ENCODE measurements at regions not wholly inside any gene's neighbourhood (a gene's known extent, or its start where the extent isn't known, plus 50 kb on each side); places are given as distances from the start of the nearest gene placed in this dataset.

GRCh38 chr16:73526011-73526804 lies 478.3 kb upstream of the ZFHX3 start:
- H3K27ac ChIP-seq: no peak overlapping the region
- intact Hi-C loops (cut with DNase I): no loop called here
- no peaks in the 10 kb centered on the region for H3K36me3 ChIP-seq (ENCODE audit: insufficient read depth in 1 of 2, low read depth in 1 of 2)
- H3K27me3 ChIP-seq (ENCODE audit: insufficient read depth in 3 of 3, low read length in 2 of 3): peaks cover 0 to 2% (median 0%) of the 10 kb centered on the region in 3 donors
- no peak for TF ChIP-seq CTCF (IDR thresholded peaks at IDR 0.05)
- no peak for DNase-seq
- H3K4me3 ChIP-seq: no peak overlapping the region
- 63 to 68% (median 65%) methylated on average over 13 of the region's 13 CpGs for WGBS, 3 donors
- no peak for ATAC-seq
- H3K4me1 ChIP-seq: peaks cover 14% of the 10 kb centered on the region
- H3K9me3 ChIP-seq: no peaks in the 10 kb centered on the region

GRCh38 chr16:73523209-73523608 lies 475.3 kb upstream of the ZFHX3 start:
- ATAC-seq: peak in 3 of 4 donors; percentile 68 to 93 (median 69)
- H3K4me1 ChIP-seq: no peaks in the 10 kb centered on the region
- H3K27me3 ChIP-seq (ENCODE audit: insufficient read depth in 3 of 3, low read length in 2 of 3): peaks cover 0 to 2% (median 0%) of the 10 kb centered on the region in 3 donors
- no peak overlapping the region for H3K27ac ChIP-seq
- no peak for TF ChIP-seq CTCF (IDR thresholded peaks at IDR 0.05)
- H3K36me3 ChIP-seq (ENCODE audit: insufficient read depth in 1 of 2, low read depth in 1 of 2): no peaks in the 10 kb centered on the region
- DNase-seq: no peak
- no peak overlapping the region for H3K4me3 ChIP-seq
- no peaks in the 10 kb centered on the region for H3K9me3 ChIP-seq
- intact Hi-C loops (cut with DNase I): no loop called here
- WGBS, 3 donors: 35 to 57% (median 35%) methylated on average over 4 of the region's 4 CpGs

GRCh38 chr16:73521499-73521898 lies 473.6 kb upstream of the ZFHX3 start:
- Histone ChIP-seq H3K36me3 (ENCODE audit: insufficient read depth in 1 of 2, low read depth in 1 of 2) (no peaks in the 10 kb centered on the region), H3K27me3 (ENCODE audit: insufficient read depth in 3 of 3, low read length in 2 of 3) (peaks cover 0 to 2% (median 0%) of the 10 kb centered on the region in 3 donors), H3K4me1 (no peaks in the 10 kb centered on the region), H3K9me3 (no peaks in the 10 kb centered on the region), H3K4me3 (no peak overlapping the region), H3K27ac (no peak overlapping the region)
- ATAC-seq: no peak
- TF ChIP-seq CTCF (IDR thresholded peaks at IDR 0.05): no peak
- no peak for DNase-seq
- intact Hi-C loops (cut with DNase I): no loop called here
- WGBS, 3 donors: 93 to 97% (median 95%) methylated on average over 4 of the region's 4 CpGs

GRCh38 chr16:73515616-73516015 lies 467.7 kb upstream of the ZFHX3 start:
- DNase-seq (no peak), ATAC-seq (no peak)
- no peak for TF ChIP-seq CTCF (IDR thresholded peaks at IDR 0.05)
- no peak overlapping the region for H3K4me3 ChIP-seq
- intact Hi-C loops (cut with DNase I): no loop called here
- H3K27ac ChIP-seq: no peak overlapping the region
- no peaks in the 10 kb centered on the region for H3K36me3 ChIP-seq (ENCODE audit: insufficient read depth in 1 of 2, low read depth in 1 of 2)
- H3K4me1 ChIP-seq: no peaks in the 10 kb centered on the region
- H3K27me3 ChIP-seq (ENCODE audit: insufficient read depth in 3 of 3, low read length in 2 of 3): no peaks in the 10 kb centered on the region
- WGBS, 3 donors: 72 to 81% (median 74%) methylated on average over 4 of the region's 4 CpGs
- H3K9me3 ChIP-seq: no peaks in the 10 kb centered on the region

GRCh38 chr16:73510852-73511251 lies 462.9 kb upstream of the ZFHX3 start:
- H3K9me3 ChIP-seq: no peaks in the 10 kb centered on the region
- 74 to 96% (median 77%) methylated on average over 3 of the region's 3 CpGs for WGBS, 3 donors
- TF ChIP-seq CTCF (IDR thresholded peaks at IDR 0.05): no peak
- ATAC-seq (no peak), DNase-seq (no peak)
- H3K36me3 ChIP-seq (ENCODE audit: insufficient read depth in 1 of 2, low read depth in 1 of 2): no peaks in the 10 kb centered on the region
- no peaks in the 10 kb centered on the region for H3K27me3 ChIP-seq (ENCODE audit: insufficient read depth in 3 of 3, low read length in 2 of 3)
- intact Hi-C loops (cut with DNase I): no loop called here
- no peaks in the 10 kb centered on the region for H3K4me1 ChIP-seq
- H3K4me3 ChIP-seq: no peak overlapping the region
- no peak overlapping the region for H3K27ac ChIP-seq

Measured in psoas muscle (tissue), 7 donors.